GM19328 (cell line): ENCODE measurements at regions not wholly inside any gene's neighbourhood (a gene's known extent, or its start where the extent isn't known, plus 50 kb on each side); places are given as distances from the start of the nearest gene placed in this dataset.
"Not testable (repeated sequence)": the region's sequence is repeated elsewhere in the genome, so short reads cannot be mapped to it uniquely, and the experiment has no call there.

ENCODE experiments used
- ATAC-seq: cut with Tn5 transposase; IDR thresholded peaks from one replicate; pipeline ENCODE4 v1.9.1; 2021; ENCODE audit warnings: mild to moderate bottlenecking, moderate library complexity; ENCODE audit not compliant: unreplicated experiment

DNA sequence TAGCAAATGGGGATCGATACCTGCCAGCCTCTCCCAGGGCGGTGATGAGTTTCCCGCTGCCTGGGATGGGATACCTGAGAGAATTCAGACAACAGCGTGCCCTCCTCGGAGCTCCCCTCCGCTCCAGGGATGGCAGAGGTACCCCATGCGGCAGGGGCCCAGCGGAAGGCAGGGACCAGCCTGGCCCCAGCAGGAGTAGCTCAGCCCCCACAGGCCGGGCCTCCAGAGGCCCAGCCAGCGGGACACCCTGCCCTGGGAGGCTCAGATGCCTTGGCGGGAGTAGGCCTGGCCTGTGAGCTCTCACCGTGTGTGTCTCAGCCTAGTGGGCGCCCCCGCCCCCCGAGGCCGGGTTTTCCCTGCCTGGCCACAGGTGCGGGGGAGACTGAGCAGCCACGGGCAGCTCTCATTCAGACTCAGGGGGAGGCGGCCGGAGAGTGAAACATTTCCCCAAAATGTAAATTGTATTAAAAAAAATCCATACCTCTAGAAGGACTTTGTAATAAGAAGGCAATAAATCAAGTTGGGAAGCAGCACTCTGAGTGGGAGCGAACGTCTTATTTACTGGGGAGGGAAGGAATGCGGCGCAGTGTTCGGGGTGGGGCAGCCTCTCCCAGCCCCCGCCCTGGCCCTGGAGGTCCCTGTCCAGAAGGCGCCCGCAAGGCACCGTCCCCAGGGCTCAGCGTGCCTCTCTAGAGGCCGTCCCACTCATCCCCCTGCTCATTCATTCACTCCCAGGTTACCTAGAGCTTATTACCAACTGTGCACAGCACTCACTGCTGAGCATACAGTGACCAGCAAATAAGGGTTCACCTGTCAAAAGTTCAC, 888.0 kb downstream of the BRD1 start:
- ATAC-seq: no peak

GRCh38 chr22:48938741-48939140, 888.9 kb downstream of the BRD1 start:
- ATAC-seq: no peak

GRCh38 chr22:48937032-48937639, 890.5 kb downstream of the BRD1 start:
- no peak for ATAC-seq

GRCh38 chr22:48936391-48936790, 891.3 kb downstream of the BRD1 start:
- ATAC-seq: no peak

DNA sequence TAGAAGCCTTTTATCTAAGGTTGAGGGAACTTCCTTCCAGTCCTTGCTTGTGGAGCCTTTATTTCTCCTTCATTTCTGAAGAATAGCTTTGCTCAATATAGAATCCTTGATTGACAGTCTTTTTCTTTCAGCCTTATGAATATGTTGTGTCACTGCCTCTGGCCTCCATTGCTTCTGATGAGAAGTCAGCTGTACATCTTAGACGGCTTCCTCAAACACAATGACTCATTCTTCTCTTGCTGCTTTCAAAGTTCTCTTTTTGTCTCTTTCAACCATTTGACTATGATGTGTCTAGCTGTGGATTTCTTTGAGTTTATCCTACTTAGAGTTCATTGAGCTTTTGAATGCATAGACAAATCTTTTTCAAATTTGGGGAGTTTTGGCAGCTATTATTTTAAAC, 893.2 kb downstream of the BRD1 start:
- no peak for ATAC-seq

DNA sequence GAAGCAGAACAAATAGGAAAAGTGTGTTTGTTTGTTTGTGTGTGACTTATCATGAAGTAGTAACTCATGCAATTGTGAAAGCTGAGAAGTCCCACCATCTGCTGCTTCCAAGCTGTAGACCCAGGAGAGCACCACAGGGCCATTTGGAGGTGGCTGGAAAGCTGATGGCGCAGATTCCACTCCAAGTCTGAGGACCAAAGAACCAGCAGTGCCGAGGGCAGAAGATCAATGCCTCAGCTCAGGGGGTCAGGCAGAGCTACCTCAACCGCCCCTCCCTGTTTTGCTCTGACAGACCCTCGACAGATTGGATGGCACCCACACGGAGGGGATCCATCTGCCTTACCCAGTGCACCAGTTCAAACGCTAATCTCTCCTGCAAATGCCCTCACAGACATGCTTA, 896.2 kb downstream of the BRD1 start:
- ATAC-seq: no peak

DNA sequence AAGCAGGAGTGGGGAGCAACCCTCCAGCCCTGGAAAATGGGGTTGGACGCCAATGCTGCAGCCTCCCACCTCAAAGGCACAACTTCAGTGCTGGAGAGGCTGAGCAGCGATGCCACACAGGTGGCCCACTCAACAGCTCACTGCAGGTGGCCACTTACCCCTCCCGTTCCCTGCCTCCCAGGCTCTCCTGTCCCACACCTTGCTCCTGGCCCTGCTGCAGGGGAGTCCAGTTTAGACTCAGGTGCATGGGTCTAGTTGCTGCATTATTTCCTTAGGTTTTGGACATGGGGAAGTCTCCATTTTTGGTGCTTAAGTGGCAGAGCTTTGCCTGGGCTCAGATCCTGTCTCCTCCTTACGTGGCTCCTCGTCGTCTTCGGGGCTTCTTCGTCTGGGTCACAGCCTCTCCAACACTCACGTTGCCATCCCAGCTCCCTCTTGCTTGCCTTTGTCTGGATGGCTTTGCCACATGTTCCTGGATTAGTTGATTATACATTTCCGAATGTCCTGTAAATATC, 898.3 kb downstream of the BRD1 start:
- no peak for ATAC-seq

DNA sequence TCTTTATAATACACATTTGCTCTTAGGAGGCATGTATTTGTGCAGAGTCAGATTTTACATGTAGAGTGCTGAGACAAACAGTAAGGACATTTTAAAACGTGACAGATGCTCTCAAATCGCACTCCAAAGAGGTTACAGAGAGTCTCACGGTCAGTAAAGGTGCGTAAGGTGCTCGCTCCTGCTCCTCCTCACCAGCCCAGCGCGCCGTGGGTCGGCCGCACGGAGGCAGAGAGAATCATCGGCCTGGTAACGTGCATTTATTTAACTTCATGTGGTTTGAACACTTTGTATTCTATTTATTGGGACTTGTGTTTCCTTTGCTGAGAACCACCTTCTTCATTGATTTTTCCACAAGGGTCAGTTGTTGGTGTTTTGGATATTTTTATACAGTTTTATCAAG, 900.1 kb downstream of the BRD1 start:
- no peak for ATAC-seq

GRCh38 chr22:48926643-48927042, 901.0 kb downstream of the BRD1 start:
- no peak for ATAC-seq

DNA sequence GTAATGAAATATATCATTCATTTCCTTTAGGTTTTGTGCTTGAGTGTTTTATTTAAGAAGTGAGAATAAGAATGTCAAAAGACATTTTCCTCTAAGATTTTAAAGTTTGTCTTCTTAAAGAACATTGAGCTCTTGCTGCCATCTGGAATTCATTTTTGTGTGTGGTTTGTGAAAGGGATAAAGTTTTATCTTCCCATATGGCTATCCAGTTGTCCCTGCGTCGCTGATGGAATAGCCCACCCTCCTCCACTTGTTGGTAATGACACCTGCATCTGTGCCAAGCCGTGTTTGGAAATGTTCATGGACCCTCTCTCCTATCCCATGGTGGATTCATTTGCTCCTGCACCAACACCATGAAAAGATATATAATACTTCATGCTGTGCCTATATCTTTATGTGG, 901.5 kb downstream of the BRD1 start:
- ATAC-seq: no peak

DNA sequence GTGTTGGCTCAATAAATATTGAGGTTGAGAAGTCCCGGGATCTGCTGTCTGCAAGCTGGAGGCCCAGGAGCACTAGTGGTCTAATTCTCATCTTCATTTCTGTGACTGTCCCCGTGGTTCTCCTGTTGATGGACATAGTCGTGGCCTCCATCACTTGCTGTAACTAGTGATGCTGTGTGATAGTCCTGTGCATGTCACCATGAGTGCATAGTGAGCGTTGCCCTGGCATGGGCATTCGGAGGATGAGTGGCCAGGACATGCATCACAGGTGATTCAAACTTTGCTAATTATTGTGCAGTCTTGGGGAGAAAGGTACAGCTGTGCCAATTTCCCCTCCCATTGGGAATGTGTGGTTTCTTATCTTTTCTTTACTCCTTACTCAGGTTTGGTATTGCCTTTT, 902.2 kb downstream of the BRD1 start:
- no peak for ATAC-seq

GRCh38 chr22:48923996-48924395, 903.7 kb downstream of the BRD1 start:
- no peak for ATAC-seq

- ATAC-seq: no peak
Observed at GRCh38 chr22:48923165-48923865, 904.4 kb downstream of the BRD1 start.

DNA sequence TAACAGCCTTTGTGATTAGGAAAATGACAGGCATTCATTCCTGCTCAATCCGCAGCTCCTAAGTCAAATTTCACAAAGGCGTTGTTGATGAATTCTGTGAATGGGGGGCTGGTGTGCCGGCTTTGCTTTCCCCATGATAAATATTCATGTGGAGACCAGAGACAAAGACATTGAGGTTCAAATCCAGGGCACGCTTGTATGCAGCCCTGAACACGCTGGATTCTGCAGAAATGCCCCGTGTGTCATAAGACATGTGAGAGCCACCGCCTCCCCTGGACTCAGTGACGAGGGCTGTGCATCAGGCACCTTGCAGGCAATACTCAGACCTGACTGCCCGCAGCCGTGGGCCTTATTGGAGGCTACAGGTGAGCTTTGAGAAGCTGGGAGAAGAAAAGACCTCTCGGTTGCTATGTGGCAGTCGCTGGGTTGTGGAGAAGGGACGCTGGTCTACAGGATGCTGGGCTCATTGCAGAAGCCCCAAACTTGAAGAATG, 906.2 kb downstream of the BRD1 start:
- ATAC-seq: no peak

GRCh38 chr22:48920776-48921241, 906.9 kb downstream of the BRD1 start:
- ATAC-seq: no peak

DNA sequence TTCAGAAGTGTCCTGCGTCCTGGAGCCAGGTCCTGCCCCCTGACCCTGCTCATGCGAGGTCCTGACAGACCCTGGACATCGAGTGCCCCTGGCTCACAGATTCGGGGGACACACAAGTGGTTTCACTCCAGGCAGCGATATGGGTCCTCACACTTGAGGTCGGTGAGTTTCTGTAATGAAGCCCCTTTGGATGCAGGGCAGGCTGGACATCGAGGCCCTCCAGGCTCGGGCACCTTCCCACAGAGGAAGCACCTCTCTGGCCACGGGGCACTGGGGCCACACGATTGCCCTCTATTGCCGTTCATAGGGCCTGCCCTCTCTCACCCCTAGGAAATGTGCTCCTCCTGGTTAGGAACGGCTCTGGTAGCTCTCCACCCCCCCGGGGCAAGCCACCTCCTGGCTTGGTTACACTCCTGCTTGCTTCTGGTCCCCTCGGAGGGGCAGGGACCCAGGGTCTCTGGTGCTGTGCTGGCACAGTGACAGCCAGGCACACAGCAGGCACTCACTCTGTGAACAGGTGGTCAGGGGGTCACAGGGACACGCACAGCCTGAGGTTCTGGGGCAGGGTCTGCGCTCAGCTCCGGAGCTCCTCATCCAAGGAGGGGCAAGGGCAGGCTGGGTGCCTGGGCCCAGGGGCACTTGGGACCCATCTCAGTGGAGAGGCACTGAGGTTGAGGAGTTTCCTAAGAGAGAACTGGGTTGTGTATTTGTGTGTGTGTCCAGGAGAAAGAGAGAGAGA, 907.7 kb downstream of the BRD1 start:
- no peak for ATAC-seq

DNA sequence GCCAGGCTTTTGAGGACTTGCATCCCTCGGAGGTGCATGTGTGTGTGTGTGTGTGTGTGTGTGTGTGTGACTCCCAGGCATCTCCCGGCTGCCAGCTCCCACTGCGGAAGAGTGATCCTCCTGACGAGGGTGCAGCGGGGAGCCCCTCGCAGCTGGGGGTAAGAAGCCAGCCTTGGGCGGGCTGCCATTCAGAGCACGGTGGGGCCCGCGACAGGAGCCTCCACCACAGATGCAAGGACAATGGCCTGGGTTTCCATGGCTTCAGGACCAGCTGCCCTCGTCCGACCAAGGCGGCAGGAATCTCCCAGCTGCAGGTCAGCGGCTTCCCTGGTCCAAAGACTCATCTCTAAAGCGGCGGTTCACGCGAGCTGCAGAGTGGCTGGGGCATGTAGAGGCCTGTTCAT, 908.5 kb downstream of the BRD1 start:
- no peak for ATAC-seq

- no peak for ATAC-seq
Observed at GRCh38 chr22:48918585-48919186, 909.0 kb downstream of the BRD1 start.

DNA sequence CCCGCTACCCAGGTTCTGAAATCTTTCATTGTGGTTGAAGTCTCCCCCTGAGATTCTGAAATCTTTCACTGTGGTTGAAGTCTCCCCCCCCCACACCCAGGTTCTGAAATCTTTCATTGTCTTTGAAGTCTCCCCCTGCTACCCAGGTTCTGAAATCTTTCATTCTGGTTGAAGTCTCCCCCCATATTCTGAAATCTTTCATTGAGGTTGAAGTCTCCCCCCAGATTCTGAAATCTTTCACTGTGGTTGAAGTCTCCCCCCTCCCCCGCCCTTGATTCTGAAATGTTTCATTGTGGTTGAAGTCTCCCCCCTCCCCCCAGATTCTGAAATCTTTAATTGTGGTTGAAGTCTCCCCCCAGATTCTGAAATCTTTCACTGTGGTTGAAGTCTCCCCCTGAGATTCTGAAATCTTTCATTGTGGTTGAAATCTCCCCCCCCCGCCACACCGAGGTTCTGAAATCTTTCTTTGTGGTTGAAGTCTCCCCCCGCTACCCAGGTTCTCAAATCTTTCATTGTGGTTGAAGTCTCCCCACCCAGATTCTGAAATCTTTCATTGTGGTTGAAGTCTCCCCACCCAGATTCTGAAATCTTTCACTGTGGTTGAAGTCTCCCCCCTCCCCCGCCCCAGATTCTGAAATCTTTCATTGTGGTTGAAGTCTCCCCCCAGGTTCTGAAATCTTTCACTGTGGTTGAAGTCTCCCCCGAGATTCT, 915.2 kb downstream of the BRD1 start:
- not testable (repeated sequence) for ATAC-seq

DNA sequence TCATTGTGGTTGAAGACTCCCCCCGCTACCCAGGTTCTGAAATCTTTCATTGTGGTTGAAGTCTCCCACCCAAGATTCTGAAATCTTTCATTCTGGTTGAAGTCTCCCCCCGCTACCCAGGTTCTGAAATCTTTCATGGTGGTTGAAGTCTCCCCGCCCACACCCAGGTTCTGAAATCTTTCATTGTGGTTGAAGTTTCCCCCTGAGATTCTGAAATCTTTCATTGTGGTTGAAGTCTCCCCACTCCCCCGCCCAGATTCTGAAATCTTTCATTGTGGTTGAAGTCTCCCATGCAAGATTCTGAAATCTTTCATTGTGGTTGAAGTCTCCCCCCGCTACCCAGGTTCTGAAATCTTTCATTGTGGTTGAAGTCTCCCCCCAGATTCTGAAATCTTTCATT, 916.0 kb downstream of the BRD1 start:
- not testable (repeated sequence) for ATAC-seq
